ENCODE measurements at regions not wholly inside any gene's neighbourhood (a gene's known extent, or its start where the extent isn't known, plus 50 kb on each side); places are given as distances from the start of the nearest gene placed in this dataset.

DNA sequence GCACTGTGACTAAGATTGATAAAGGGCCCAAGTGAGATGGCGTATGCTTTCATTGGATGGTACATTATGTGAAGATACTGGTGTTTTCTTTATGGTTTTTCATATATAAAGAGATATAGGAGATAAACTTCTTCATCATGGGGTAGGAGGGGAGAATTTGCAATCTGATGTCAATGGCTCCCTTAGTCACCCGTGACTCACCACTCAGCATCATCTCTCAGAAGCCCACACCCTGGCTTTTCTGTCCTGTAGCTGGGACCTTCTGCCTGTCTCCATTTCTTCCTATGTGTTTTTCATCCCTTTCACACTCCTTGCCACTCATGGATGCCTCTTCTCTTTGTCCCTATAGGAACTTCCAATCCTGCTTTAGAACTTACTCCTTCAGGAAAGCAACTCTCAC lies 114.3 kb upstream of the SEMA6D start:
- TF ChIP-seq, protein P1, sequence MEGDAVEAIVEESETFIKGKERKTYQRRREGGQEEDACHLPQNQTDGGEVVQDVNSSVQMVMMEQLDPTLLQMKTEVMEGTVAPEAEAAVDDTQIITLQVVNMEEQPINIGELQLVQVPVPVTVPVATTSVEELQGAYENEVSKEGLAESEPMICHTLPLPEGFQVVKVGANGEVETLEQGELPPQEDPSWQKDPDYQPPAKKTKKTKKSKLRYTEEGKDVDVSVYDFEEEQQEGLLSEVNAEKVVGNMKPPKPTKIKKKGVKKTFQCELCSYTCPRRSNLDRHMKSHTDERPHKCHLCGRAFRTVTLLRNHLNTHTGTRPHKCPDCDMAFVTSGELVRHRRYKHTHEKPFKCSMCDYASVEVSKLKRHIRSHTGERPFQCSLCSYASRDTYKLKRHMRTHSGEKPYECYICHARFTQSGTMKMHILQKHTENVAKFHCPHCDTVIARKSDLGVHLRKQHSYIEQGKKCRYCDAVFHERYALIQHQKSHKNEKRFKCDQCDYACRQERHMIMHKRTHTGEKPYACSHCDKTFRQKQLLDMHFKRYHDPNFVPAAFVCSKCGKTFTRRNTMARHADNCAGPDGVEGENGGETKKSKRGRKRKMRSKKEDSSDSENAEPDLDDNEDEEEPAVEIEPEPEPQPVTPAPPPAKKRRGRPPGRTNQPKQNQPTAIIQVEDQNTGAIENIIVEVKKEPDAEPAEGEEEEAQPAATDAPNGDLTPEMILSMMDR (conservative IDR thresholded peaks at IDR 0.05; ENCODE audit: low read depth, low read length): no peak
- TF ChIP-seq EZH2 (IDR thresholded peaks at IDR 0.05; ENCODE audit: borderline replicate concordance, low read depth, low read length, poor library complexity, severe bottlenecking): no peak
